Heart right ventricle (tissue), 16 donors: ENCODE measurements at regions not wholly inside any gene's neighbourhood (a gene's known extent, or its start where the extent isn't known, plus 50 kb on each side); places are given as distances from the start of the nearest gene placed in this dataset.

Source experiments
- ATAC-seq, 8 donors: fragments of 200-7000 bp; cut with Tn5 transposase; one replicate each; pipeline ENCODE4 v1.9.1; 2020; ENCODE audit warnings: mild to moderate bottlenecking in 8 of 8, moderate library complexity in 8 of 8, moderate number of reproducible peaks in 1 of 8
- DNase-seq, 2 donors: peaks; one replicate each; pipeline ENCODE4 v3.0.0-alpha.2; 2020
- H3K27ac ChIP-seq, 10 donors: fragments of 200-600 bp; sonication (generic) in 2 of 10; one replicate each; pipeline versions ENCODE4 v1.5.0 to v1.8.0; 2020 to 2022; ENCODE audit warnings: mild to moderate bottlenecking in 3 of 10
- H3K27me3 ChIP-seq, 7 donors: fragments of 200-600 bp; one replicate each; pipeline ENCODE4 v1.8.0; 2021 to 2022; ENCODE audit warnings: mild to moderate bottlenecking in 2 of 7
- H3K36me3 ChIP-seq, 9 donors: fragments of 200-600 bp; sonication (generic) in 1 of 9; one replicate each; pipeline versions ENCODE4 v1.5.0 to v1.8.0; 2020 to 2022; ENCODE audit warnings: mild to moderate bottlenecking in 2 of 9
- H3K4me1 ChIP-seq, 9 donors: fragments of 200-600 bp; sonication (generic) in 1 of 9; one replicate each; pipeline versions ENCODE4 v1.5.0 to v1.8.0; 2020 to 2022; ENCODE audit warnings: mild to moderate bottlenecking in 4 of 9
- H3K4me3 ChIP-seq, 10 donors: fragments of 200-600 bp; sonication (generic) in 2 of 10; one replicate each; pipeline versions ENCODE4 v1.5.0 to v1.8.0; 2020 to 2022; ENCODE audit warnings: mild to moderate bottlenecking in 7 of 10, moderate library complexity in 2 of 10
- H3K9me3 ChIP-seq, 11 donors: fragments of 200-600 bp in 10 of 11; sonication (generic) in 2 of 11; one replicate each; pipeline versions ENCODE4 v1.5.0 to v1.8.0; 2013 to 2022; ENCODE audit warnings: mild to moderate bottlenecking in 2 of 11, control low read depth in 1 of 11, moderate library complexity in 1 of 11
- WGBS, 2 donors: extraction: QIAGEN DNeasy Blood & Tissue Kit; methylation state at CpG; one replicate each; pipeline ENCODE4 v1.1.7; 2013; ENCODE audit warnings: inconsistent platforms in 1 of 2; 5-methylcytosine and 5-hydroxymethylcytosine counted together
- intact Hi-C, 10 donors: fragments of 100-400 bp; cut with DNase I; formaldehyde crosslinking; loops; one replicate each; pipeline versions ENCODE4 v1.11.1 to v1.14.2; 2022
- TF ChIP-seq, protein P1 (sequence below), 9 donors: fragments of 200-600 bp; sonication (generic) in 2 of 9; IDR thresholded peaks; one replicate each; pipeline versions ENCODE4 v1.5.0 to v1.8.0; 2021 to 2022; ENCODE audit warnings: antibody characterized with exemption in 9 of 9, mild to moderate bottlenecking in 5 of 9, moderate library complexity in 1 of 9
- donor health status: Arrhythmogenic right ventricular cardiomyopathy.
- donor health status: ischemic (EF 13 %, LVEDD 7.1; RV severe dilation, severe dysfunction).
- donor health status: healthy with polysubstance abuse.
- donor health status: DM: no; HTN: yes; CAD: no.
- donor health status: DM: no; HTN: no; CAD: no.
- donor health status: ischemic (EF 25% LVEDD 6.9; RV normal size, moderate dysfunction).
- donor health status: ischemic (EF 25% LVEDD 5.7; RV mildly dilated, moderate dysfunction).
- donor health status: healthy.
- donor health status: DM: yes; HTN: yes; CAD: no.
- donor health status: Ischemic cardiomyopathy.
- donor health status: ischemic (EF 35%, LVEDD 5.7; RV mildly dilated, moderate dysfunction).
- donor health status: nonischemic (EF 11% LVEDD 7.7; RV severe dilation, severe dysfunction).
- donor health status: DM: yes; HTN: yes; CAD: no.
- donor health status: PGD.
- donor health status: ischemic (EF 29% LVEDD 5.4; RV normal size, mild dysfunction).
- donor health status: nonischemic (EF 23%, LVEDD 6.1; RV moderate dilation, normal function).

DNA sequence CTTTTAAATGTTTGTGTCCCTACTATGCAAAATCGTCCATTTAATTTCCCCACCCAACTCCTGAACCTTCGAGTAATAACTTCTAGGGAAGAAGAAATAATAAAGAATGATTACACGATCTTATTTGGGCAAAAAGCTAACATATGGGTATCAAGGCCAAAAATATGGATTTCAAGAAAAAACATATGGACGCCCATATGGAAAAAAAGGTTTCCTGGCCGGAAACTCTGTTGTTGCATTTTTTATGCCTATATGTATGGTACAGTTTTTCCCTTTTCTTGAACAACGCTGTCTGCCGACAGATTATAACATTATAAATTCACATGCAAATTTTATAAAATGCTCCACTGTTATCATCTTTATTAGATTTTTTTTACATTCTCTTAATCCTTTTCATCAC, 167.6 kb upstream of the ESRRG start:
- WGBS, 2 donors = 90 to 94% methylated on average over 7 of the region's 7 CpGs
- H3K27ac ChIP-seq = no peak overlapping the region
- no peaks in the 10 kb centered on the region for H3K36me3 ChIP-seq
- H3K9me3 ChIP-seq = no peaks in the 10 kb centered on the region
- H3K4me3 ChIP-seq = no peak overlapping the region
- TF ChIP-seq, protein P1, sequence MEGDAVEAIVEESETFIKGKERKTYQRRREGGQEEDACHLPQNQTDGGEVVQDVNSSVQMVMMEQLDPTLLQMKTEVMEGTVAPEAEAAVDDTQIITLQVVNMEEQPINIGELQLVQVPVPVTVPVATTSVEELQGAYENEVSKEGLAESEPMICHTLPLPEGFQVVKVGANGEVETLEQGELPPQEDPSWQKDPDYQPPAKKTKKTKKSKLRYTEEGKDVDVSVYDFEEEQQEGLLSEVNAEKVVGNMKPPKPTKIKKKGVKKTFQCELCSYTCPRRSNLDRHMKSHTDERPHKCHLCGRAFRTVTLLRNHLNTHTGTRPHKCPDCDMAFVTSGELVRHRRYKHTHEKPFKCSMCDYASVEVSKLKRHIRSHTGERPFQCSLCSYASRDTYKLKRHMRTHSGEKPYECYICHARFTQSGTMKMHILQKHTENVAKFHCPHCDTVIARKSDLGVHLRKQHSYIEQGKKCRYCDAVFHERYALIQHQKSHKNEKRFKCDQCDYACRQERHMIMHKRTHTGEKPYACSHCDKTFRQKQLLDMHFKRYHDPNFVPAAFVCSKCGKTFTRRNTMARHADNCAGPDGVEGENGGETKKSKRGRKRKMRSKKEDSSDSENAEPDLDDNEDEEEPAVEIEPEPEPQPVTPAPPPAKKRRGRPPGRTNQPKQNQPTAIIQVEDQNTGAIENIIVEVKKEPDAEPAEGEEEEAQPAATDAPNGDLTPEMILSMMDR (IDR thresholded peaks at IDR 0.05) = no peak
- intact Hi-C loops = loop anchor here in 1 of 10 donors (10.0 kb wide), 1 partner anchor 146 kb away; no protein-coding TSS in a partner anchor
- no peak for DNase-seq
- no peak for ATAC-seq
- peaks cover 0 to 23% (median 3%) of the 10 kb centered on the region in 9 donors for H3K4me1 ChIP-seq
- H3K27me3 ChIP-seq = no peaks in the 10 kb centered on the region

DNA sequence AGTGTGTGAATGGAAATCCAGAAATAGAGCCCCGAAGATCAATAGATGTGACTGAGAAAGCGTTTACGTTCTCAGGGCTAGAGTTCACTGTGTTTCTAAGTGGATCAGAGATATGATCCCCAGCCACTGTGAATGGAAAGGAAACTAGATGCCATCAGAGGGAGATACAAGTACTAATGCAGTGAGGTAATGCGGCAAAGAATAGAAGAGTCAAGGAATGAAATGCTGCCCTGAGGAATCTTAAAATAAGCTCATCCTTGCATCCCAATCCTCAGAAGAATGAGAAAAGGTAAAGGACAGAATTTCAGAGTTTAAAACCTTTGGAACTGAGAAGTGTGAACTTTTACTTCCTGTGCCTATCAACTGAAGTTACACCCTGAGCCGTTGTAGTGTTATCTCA, 165.5 kb upstream of the ESRRG start:
- no peak for DNase-seq
- ATAC-seq = peak in 1 of 8 donors; percentile 55
- Histone ChIP-seq H3K27me3 (no peaks in the 10 kb centered on the region), H3K36me3 (no peaks in the 10 kb centered on the region), H3K9me3 (no peaks in the 10 kb centered on the region), H3K27ac (no peak overlapping the region), H3K4me3 (no peak overlapping the region), H3K4me1 (peaks cover 0 to 13% (median 0%) of the 10 kb centered on the region in 9 donors)
- WGBS, 2 donors = 35 to 38% methylated on average over 5 of the region's 5 CpGs
- intact Hi-C loops = no loop called here
- TF ChIP-seq, protein P1 (IDR thresholded peaks at IDR 0.05) = no peak

DNA sequence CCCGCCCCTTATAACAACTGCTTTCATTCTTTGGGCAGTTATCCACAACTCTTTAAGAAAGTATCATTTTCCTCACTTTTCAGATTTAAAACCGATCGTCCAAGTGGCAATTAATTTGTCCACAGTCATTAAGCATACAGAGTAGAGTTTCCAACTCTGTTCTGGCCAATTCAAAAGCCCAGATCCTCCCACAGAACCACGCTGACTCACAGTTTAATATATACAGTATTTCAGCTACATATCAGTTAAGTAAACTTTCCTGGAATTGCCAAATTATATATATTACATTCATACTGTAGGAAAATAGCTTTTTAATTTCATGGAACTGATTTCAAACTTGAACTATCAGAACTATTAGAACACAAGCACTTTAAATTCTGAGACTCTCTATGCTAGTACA, 163.8 kb upstream of the ESRRG start:
- TF ChIP-seq, protein P1 (IDR thresholded peaks at IDR 0.05) = no peak
- Histone ChIP-seq H3K9me3 (no peaks in the 10 kb centered on the region), H3K27me3 (no peaks in the 10 kb centered on the region), H3K36me3 (no peaks in the 10 kb centered on the region), H3K4me3 (no peak overlapping the region), H3K27ac (no peak overlapping the region), H3K4me1 (peaks cover 0 to 10% (median 0%) of the 10 kb centered on the region in 9 donors)
- ATAC-seq (no peak), DNase-seq (no peak)
- intact Hi-C loops = no loop called here
- WGBS, 2 donors = 85 to 93% methylated on average over 4 of the region's 4 CpGs

DNA sequence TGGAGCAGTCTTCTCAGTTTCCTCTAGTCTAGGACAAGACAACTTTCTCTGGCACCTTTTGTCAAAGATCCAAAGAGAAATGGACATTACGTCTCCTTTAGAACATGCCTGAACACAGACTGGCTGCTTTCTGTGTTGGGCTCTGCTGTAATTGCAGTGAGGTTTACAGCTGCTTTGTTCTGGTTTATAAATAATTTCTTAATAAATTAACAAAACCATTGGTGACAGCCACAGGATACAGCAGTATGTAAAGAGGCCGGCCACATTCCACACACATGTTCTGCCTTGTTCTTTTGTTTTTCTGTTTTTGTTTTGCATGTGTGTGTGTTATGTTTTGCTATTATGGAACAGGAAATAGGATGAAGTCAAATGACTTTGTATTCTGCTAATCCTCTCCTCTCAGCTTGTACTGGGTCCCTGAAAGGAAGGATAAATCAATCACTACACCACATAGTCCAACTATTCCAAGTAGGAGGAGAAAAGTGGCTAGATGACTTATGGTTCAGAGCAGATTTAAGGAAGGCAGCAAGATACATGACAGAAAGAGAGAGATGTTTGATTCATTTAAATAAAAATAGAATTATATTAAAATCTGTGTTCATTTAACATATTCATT, 161.5 kb upstream of the ESRRG start:
- DNase-seq = no peak
- no peaks in the 10 kb centered on the region for H3K36me3 ChIP-seq
- intact Hi-C loops = no loop called here
- TF ChIP-seq, protein P1 (IDR thresholded peaks at IDR 0.05) = no peak
- no peak overlapping the region for H3K27ac ChIP-seq
- no peaks in the 10 kb centered on the region for H3K27me3 ChIP-seq
- no peak overlapping the region for H3K4me3 ChIP-seq
- H3K9me3 ChIP-seq = no peaks in the 10 kb centered on the region
- no peak for ATAC-seq
- 61 to 71% methylated on average over 2 of the region's 2 CpGs for WGBS, 2 donors
- peaks cover 0 to 10% (median 0%) of the 10 kb centered on the region in 9 donors for H3K4me1 ChIP-seq
